IMR-90 (cell line): ENCODE measurements at regions not wholly inside any gene's neighbourhood (a gene's known extent, or its start where the extent isn't known, plus 50 kb on each side); places are given as distances from the start of the nearest gene placed in this dataset.

Experiments used
- ATAC-seq: fragments of 200-7000 bp; cut with Tn5 transposase; 2 replicates; pipeline ENCODE4 v1.9.1; 2020; ENCODE audit warnings: low read depth, mild to moderate bottlenecking, moderate library complexity
- BruUV-seq: library from RNA; stranded (reverse); fragments of 400-500 nt; replicated peaks from 2 replicates; lab custom pipeline; 2021; lab: Mats Ljungman, UMichigan
- CTCF ChIA-PET: fragments of 300-600 bp; formaldehyde crosslinking; extraction: SDS; loops from one replicate; lab custom pipeline; 2021; ENCODE audit warnings: antibody characterized with exemption; lab: Yijun Ruan, JAX
- POLR2A ChIA-PET: fragments of 300-600 bp; sonication (Branson Sonifier 250); formaldehyde crosslinking; loops from one replicate; lab custom pipeline; 2022; ENCODE audit warnings: antibody characterized with exemption; ENCODE audit not compliant: unreplicated experiment; lab: Charles Lee
- DNase-seq: peaks from one replicate; pipeline ENCODE4 v3.0.0; 2013
- H2AFZ ChIP-seq: replicated peaks from 2 replicates; pipeline ENCODE3; 2013; ENCODE audit warnings: low read length, mild to moderate bottlenecking; ENCODE audit not compliant: poor library complexity
- H2AK5ac ChIP-seq: 2 replicates; pipeline ENCODE4 v1.6.1; 2013; ENCODE audit warnings: low read depth, low read length, inconsistent platforms
- H2AK9ac ChIP-seq: replicated peaks from 2 replicates; pipeline ENCODE3; 2013; ENCODE audit warnings: mild to moderate bottlenecking, low read depth, low read length, moderate library complexity; ENCODE audit not compliant: poor library complexity
- H2BK120ac ChIP-seq: 2 replicates; pipeline ENCODE4 v1.6.1; 2013; ENCODE audit warnings: low read depth, low read length, inconsistent platforms
- H2BK15ac ChIP-seq: 3 replicates; pipeline ENCODE4 v1.6.1; 2013; ENCODE audit warnings: low read depth, low read length, inconsistent platforms
- H2BK20ac ChIP-seq: 2 replicates; pipeline ENCODE4 v1.6.1; 2013; ENCODE audit warnings: low read depth, mild to moderate bottlenecking, inconsistent platforms, low read length, moderate library complexity
- H2BK5ac ChIP-seq: 2 replicates; pipeline ENCODE4 v1.6.1; 2013; ENCODE audit warnings: mild to moderate bottlenecking, low read depth, low read length, inconsistent platforms; ENCODE audit not compliant: poor library complexity, severe bottlenecking
- H3K14ac ChIP-seq: replicated peaks from 2 replicates; pipeline ENCODE4 v1.6.1; 2013; ENCODE audit warnings: low read depth, low read length, inconsistent platforms
- H3K18ac ChIP-seq: 2 replicates; pipeline ENCODE4 v1.6.1; 2013; ENCODE audit warnings: low read depth, low read length, control low read depth
- H3K23ac ChIP-seq: 2 replicates; pipeline ENCODE4 v1.6.1; 2013; ENCODE audit warnings: low read depth, low read length, inconsistent platforms
- H3K27ac ChIP-seq: 2 replicates; pipeline ENCODE4 v1.5.1; 2013; ENCODE audit warnings: mild to moderate bottlenecking, control low read depth, low read length; ENCODE audit not compliant: insufficient read depth
- H3K27me3 ChIP-seq: 2 replicates; pipeline ENCODE4 v1.6.1; 2013; ENCODE audit warnings: low read length; ENCODE audit not compliant: control insufficient read depth, insufficient read depth
- H3K36me3 ChIP-seq: 2 replicates; pipeline ENCODE4 v1.6.1; 2013; ENCODE audit warnings: low read length, mixed read lengths; ENCODE audit not compliant: control insufficient read depth, insufficient read depth
- H3K4ac ChIP-seq: 2 replicates; pipeline ENCODE4 v1.6.1; 2013; ENCODE audit warnings: low read depth, low read length, inconsistent platforms
- H3K4me1 ChIP-seq: 2 replicates; pipeline ENCODE4 v1.6.1; 2013; ENCODE audit warnings: low read length, mixed read lengths; ENCODE audit not compliant: control insufficient read depth, insufficient read depth
- H3K4me2 ChIP-seq: 2 replicates; pipeline ENCODE4 v1.6.1; 2013; ENCODE audit warnings: low read depth, mild to moderate bottlenecking, control low read depth, low read length, moderate library complexity
- H3K4me3 ChIP-seq: 2 replicates; pipeline ENCODE4 v1.5.1; 2013; ENCODE audit warnings: low read depth, mild to moderate bottlenecking, control low read depth, low read length, moderate library complexity; ENCODE audit not compliant: insufficient read depth
- H3K56ac ChIP-seq: 2 replicates; pipeline ENCODE4 v1.6.1; 2013; ENCODE audit warnings: low read length, inconsistent platforms; ENCODE audit not compliant: insufficient read depth; ENCODE audit errors: extremely low read depth
- H3K79me1 ChIP-seq, 2 experiments: 2 replicates each; pipeline ENCODE4 v1.6.1; 2013; ENCODE audit warnings: low read length in 2 of 2, inconsistent platforms in 1 of 2, low read depth in 1 of 2
- H3K9ac ChIP-seq: 2 replicates; pipeline ENCODE4 v1.6.1; 2013; ENCODE audit warnings: low read depth, low read length, control low read depth
- H3K9me1 ChIP-seq: 2 replicates; pipeline ENCODE4 v1.6.1; 2013; ENCODE audit warnings: low read length, inconsistent platforms; ENCODE audit not compliant: insufficient read depth
- H3K9me3 ChIP-seq: 2 replicates; pipeline ENCODE4 v1.6.1; 2013; ENCODE audit warnings: low read length; ENCODE audit not compliant: control insufficient read depth, insufficient read depth
- H4K20me1 ChIP-seq: 2 replicates; pipeline ENCODE4 v1.6.1; 2013; ENCODE audit warnings: low read length, inconsistent platforms; ENCODE audit not compliant: insufficient read depth
- H4K5ac ChIP-seq: 2 replicates; pipeline ENCODE4 v1.6.1; 2013; ENCODE audit warnings: mild to moderate bottlenecking, low read depth, low read length, control low read depth
- H4K8ac ChIP-seq, 2 experiments: 2 replicates each; pipeline ENCODE4 v1.6.1; 2013; ENCODE audit warnings: low read depth in 2 of 2, low read length in 2 of 2, control low read depth in 1 of 2, inconsistent platforms in 1 of 2
- H4K91ac ChIP-seq: 2 replicates; pipeline ENCODE4 v1.6.1; 2013; ENCODE audit warnings: low read depth, low read length, inconsistent platforms; ENCODE audit not compliant: insufficient read depth
- MAZ ChIP-seq: IDR thresholded peaks from 2 replicates; pipeline ENCODE4 v1.6.1; 2012; ENCODE audit warnings: low read depth, mild to moderate bottlenecking, low read length, improper control_type of control experiment, moderate library complexity, borderline replicate concordance
- MXI1 ChIP-seq: IDR thresholded peaks from 2 replicates; pipeline ENCODE4 v1.6.1; 2012; ENCODE audit warnings: low read depth, mild to moderate bottlenecking, low read length, moderate library complexity, borderline replicate concordance
- WGBS, 2 experiments: methylation state at CpG; one replicate each; pipeline versions ENCODE4 v1.1.5 to v1.1.7; 2013; ENCODE audit warnings: missing lambda C conversion rate in 2 of 2; ENCODE audit not compliant: insufficient read length in 1 of 2; ENCODE audit errors: extremely low coverage in 2 of 2; 5-methylcytosine and 5-hydroxymethylcytosine counted together
- dilution Hi-C: fragments of 300-500 bp; cut with HindIII; formaldehyde crosslinking; loops from one replicate; pipeline ENCODE4 v1.14.3; 2018; ENCODE audit warnings: low sequenced_read_pairs; ENCODE audit not compliant: unreplicated experiment
- in situ Hi-C: fragments of 300-500 bp; cut with MboI; formaldehyde crosslinking; loops from 3 replicates; pipeline ENCODE4 v1.14.3; 2019; ENCODE audit warnings: low sequenced_read_pairs, inconsistent platforms, mixed read lengths
- intact Hi-C: fragments of 100-400 bp; cut with micrococcal nuclease; formaldehyde crosslinking; loops from 2 replicates; pipeline ENCODE4 v1.10.0; 2022

DNA sequence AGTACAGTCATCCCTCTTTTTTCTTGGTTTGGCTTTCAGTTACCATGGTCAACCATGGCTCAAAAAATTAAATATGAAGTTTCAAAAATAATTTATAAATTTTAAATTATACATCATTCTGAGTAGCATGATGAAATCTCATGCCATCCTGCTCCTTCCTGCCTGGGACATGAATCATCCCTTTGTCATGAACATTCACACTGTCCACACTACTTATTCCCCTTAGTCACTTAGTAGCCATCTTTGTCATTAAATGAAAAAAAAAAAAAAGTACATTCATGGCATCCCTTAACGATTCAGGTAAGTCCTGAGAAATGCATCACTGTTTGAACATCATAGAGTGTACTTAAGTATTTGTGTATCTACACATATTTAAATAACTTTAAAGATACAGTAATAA is 1046.3 kb downstream of the ROBO2 start:
- H4K5ac ChIP-seq, result no peak overlapping the region
- no peaks in the 10 kb centered on the region for H3K79me1 ChIP-seq
- H3K27me3 ChIP-seq, result no peaks in the 10 kb centered on the region
- ChIA-PET POLR2A (no interaction called here), CTCF (no interaction called here)
- no peak overlapping the region for H3K23ac ChIP-seq
- H2BK5ac ChIP-seq, result no peak overlapping the region
- no peak overlapping the region for H4K91ac ChIP-seq
- no peak overlapping the region for H2BK120ac ChIP-seq
- intact Hi-C loops, result no loop called here
- H3K4me3 ChIP-seq, result no peak overlapping the region
- H3K9me3 ChIP-seq, result no peaks in the 10 kb centered on the region
- H3K4me1 ChIP-seq, result no peaks in the 10 kb centered on the region
- H2AK9ac ChIP-seq, result no peak overlapping the region
- H3K4ac ChIP-seq, result no peak overlapping the region
- no peak overlapping the region for H2BK20ac ChIP-seq
- in situ Hi-C loops, result no loop called here
- no peak overlapping the region for H2AFZ ChIP-seq
- H3K27ac ChIP-seq, result no peak overlapping the region
- no peak overlapping the region for H3K4me2 ChIP-seq
- no CpG with 5 or more reads among the region's 1 CpG for WGBS, 2 experiments
- peak overlapping the region in 1 of 2 experiments; percentile 27; a peak in 1 of 4 replicates for H4K8ac ChIP-seq
- BruUV-seq, result no TSS peak
- TF ChIP-seq MXI1, result no peak
- no peak for TF ChIP-seq MAZ
- H2AK5ac ChIP-seq, result no peak overlapping the region
- no peak overlapping the region for H3K18ac ChIP-seq
- no peaks in the 10 kb centered on the region for H4K20me1 ChIP-seq
- ATAC-seq, result no peak
- H3K9ac ChIP-seq, result no peak overlapping the region
- no peaks in the 10 kb centered on the region for H3K36me3 ChIP-seq
- no peaks in the 10 kb centered on the region for H3K9me1 ChIP-seq
- H3K14ac ChIP-seq, result no peak overlapping the region
- DNase-seq, result peak; percentile 31
- no peak overlapping the region for H3K56ac ChIP-seq
- dilution Hi-C loops, result no loop called here
- H2BK15ac ChIP-seq, result no peak overlapping the region
